H9 (cell line): ENCODE measurements at regions not wholly inside any gene's neighbourhood (a gene's known extent, or its start where the extent isn't known, plus 50 kb on each side); places are given as distances from the start of the nearest gene placed in this dataset.

ENCODE experiments used
- DNase-seq: peaks from one replicate; pipeline ENCODE4 v3.0.0-alpha.2; 2017
- H2AFZ ChIP-seq: one replicate; pipeline ENCODE4 v1.6.1; 2013; ENCODE audit warnings: mild to moderate bottlenecking, low read length, control low read depth, moderate library complexity
- H2AK5ac ChIP-seq: 2 replicates; pipeline ENCODE4 v1.6.1; 2013; ENCODE audit warnings: low read length, control low read depth, mixed read lengths; ENCODE audit not compliant: insufficient read length
- H2BK120ac ChIP-seq: one replicate; pipeline ENCODE4 v1.6.1; 2013; ENCODE audit warnings: low read depth, mild to moderate bottlenecking, low read length, control low read depth, inconsistent platforms; ENCODE audit not compliant: poor library complexity, severe bottlenecking
- H2BK12ac ChIP-seq: 2 replicates; pipeline ENCODE4 v1.6.1; 2013; ENCODE audit warnings: low read length, control low read depth, mixed read lengths, low read depth; ENCODE audit not compliant: insufficient read length
- H2BK15ac ChIP-seq: 2 replicates; pipeline ENCODE4 v1.6.1; 2013; ENCODE audit warnings: low read depth, low read length, control low read depth
- H2BK20ac ChIP-seq: one replicate; pipeline ENCODE4 v1.6.1; 2013; ENCODE audit warnings: low read depth, mild to moderate bottlenecking, low read length, control low read depth, inconsistent platforms; ENCODE audit not compliant: poor library complexity, severe bottlenecking
- H2BK5ac ChIP-seq: 2 replicates; pipeline ENCODE4 v1.6.1; 2013; ENCODE audit warnings: low read length, control low read depth, mixed read lengths; ENCODE audit not compliant: insufficient read length
- H3K14ac ChIP-seq: 2 replicates; pipeline ENCODE4 v1.6.1; 2013; ENCODE audit warnings: low read length, control low read depth; ENCODE audit not compliant: insufficient read depth
- H3K18ac ChIP-seq: 2 replicates; pipeline ENCODE4 v1.6.1; 2013; ENCODE audit warnings: low read depth, mild to moderate bottlenecking, mixed read lengths, low read length, control low read depth; ENCODE audit not compliant: insufficient read length
- H3K23ac ChIP-seq: 2 replicates; pipeline ENCODE4 v1.6.1; 2013; ENCODE audit warnings: low read length, control low read depth, mixed read lengths, low read depth; ENCODE audit not compliant: insufficient read length
- H3K23me2 ChIP-seq: 2 replicates; pipeline ENCODE4 v1.6.1; 2013; ENCODE audit warnings: low read depth, mild to moderate bottlenecking, mixed read lengths, low read length, control low read depth; ENCODE audit not compliant: insufficient read length, poor library complexity, severe bottlenecking
- H3K27ac ChIP-seq: 2 replicates; pipeline ENCODE4 v1.5.1; 2013; ENCODE audit warnings: low read length, control low read depth, mixed read lengths, low read depth; ENCODE audit not compliant: insufficient read length
- H3K27me3 ChIP-seq: 2 replicates; pipeline ENCODE4 v1.6.1; 2013; ENCODE audit warnings: low read length, control low read depth, inconsistent platforms; ENCODE audit not compliant: insufficient read depth
- H3K4ac ChIP-seq: 2 replicates; pipeline ENCODE4 v1.6.1; 2013; ENCODE audit warnings: low read depth, mild to moderate bottlenecking, control low read depth, inconsistent platforms, low read length, moderate library complexity
- H3K4me1 ChIP-seq: 2 replicates; pipeline ENCODE4 v1.6.1; 2013; ENCODE audit warnings: low read length, control low read depth, inconsistent platforms; ENCODE audit not compliant: insufficient read depth
- H3K4me2 ChIP-seq: 2 replicates; pipeline ENCODE4 v1.6.1; 2013; ENCODE audit warnings: low read length, control low read depth, mixed read lengths; ENCODE audit not compliant: insufficient read length, insufficient read depth
- H3K56ac ChIP-seq: 2 replicates; pipeline ENCODE4 v1.6.1; 2013; ENCODE audit warnings: low read depth, mild to moderate bottlenecking, mixed read lengths, low read length, control low read depth; ENCODE audit not compliant: insufficient read length
- H3K79me1 ChIP-seq: 2 replicates; pipeline ENCODE4 v1.6.1; 2013; ENCODE audit warnings: low read depth, mild to moderate bottlenecking, moderate library complexity, low read length, control low read depth, inconsistent platforms; ENCODE audit not compliant: insufficient read depth, poor library complexity, severe bottlenecking
- H3K79me2 ChIP-seq: 2 replicates; pipeline ENCODE4 v1.6.1; 2013; ENCODE audit warnings: low read length, control low read depth, inconsistent platforms; ENCODE audit not compliant: insufficient read depth
- H3K9ac ChIP-seq: 2 replicates; pipeline ENCODE4 v1.6.1; 2013; ENCODE audit warnings: low read length, control low read depth, mixed read lengths; ENCODE audit not compliant: insufficient read length; ENCODE audit errors: extremely low read depth
- H3K9me3 ChIP-seq: one replicate; pipeline ENCODE4 v1.6.1; 2013; ENCODE audit warnings: low read depth, low read length, inconsistent platforms; ENCODE audit not compliant: control insufficient read depth
- H3T11ph ChIP-seq: one replicate; pipeline ENCODE4 v1.6.1; 2013; ENCODE audit warnings: mild to moderate bottlenecking, low read length, control low read depth, inconsistent platforms
- H4K20me1 ChIP-seq: one replicate; pipeline ENCODE4 v1.6.1; 2013; ENCODE audit not compliant: control insufficient read depth, insufficient read length, insufficient read depth
- H4K5ac ChIP-seq: 2 replicates; pipeline ENCODE4 v1.6.1; 2013; ENCODE audit warnings: low read depth, mild to moderate bottlenecking, mixed read lengths, low read length, control low read depth; ENCODE audit not compliant: insufficient read length
- H4K8ac ChIP-seq: replicated peaks from 2 replicates; pipeline ENCODE4 v1.6.1; 2013; ENCODE audit warnings: low read length, control low read depth, mixed read lengths, low read depth; ENCODE audit not compliant: insufficient read length
- H4K91ac ChIP-seq: 2 replicates; pipeline ENCODE4 v1.6.1; 2013; ENCODE audit warnings: low read depth, mild to moderate bottlenecking, moderate library complexity, mixed read lengths, low read length, control low read depth; ENCODE audit not compliant: insufficient read length
- H3K27ac Mint-ChIP-seq, 3 experiments: 2 replicates in 2 of 3; 3 replicates in 1 of 3; pipeline ENCODE4 v1.8.0; 2020 to 2021; ENCODE audit warnings: mixed read lengths in 3 of 3, mild to moderate bottlenecking in 1 of 3, moderate library complexity in 1 of 3
- H3K27me3 Mint-ChIP-seq: 2 replicates; pipeline ENCODE4 v1.8.0; 2021; ENCODE audit warnings: low read depth, mild to moderate bottlenecking, moderate library complexity, mixed read lengths
- H3K36me3 Mint-ChIP-seq, 3 experiments: 2 replicates in 2 of 3; 3 replicates in 1 of 3; pipeline ENCODE4 v1.8.0; 2020 to 2021; ENCODE audit warnings: low read depth in 3 of 3, mixed read lengths in 3 of 3; ENCODE audit not compliant: insufficient read depth in 1 of 3
- H3K4me1 Mint-ChIP-seq, 2 experiments: 2 replicates each; pipeline ENCODE4 v1.8.0; 2020; ENCODE audit warnings: mixed read lengths in 2 of 2
- H3K4me3 Mint-ChIP-seq, 2 experiments: 2 replicates in 1 of 2; 3 replicates in 1 of 2; pipeline ENCODE4 v1.8.0; 2020 to 2021; ENCODE audit warnings: mild to moderate bottlenecking in 2 of 2, mixed read lengths in 2 of 2, moderate library complexity in 1 of 2
- H3K9me3 Mint-ChIP-seq, 2 experiments: 2 replicates in 1 of 2; 3 replicates in 1 of 2; pipeline ENCODE4 v1.8.0; 2020; ENCODE audit warnings: mild to moderate bottlenecking in 2 of 2, mixed read lengths in 2 of 2, moderate library complexity in 1 of 2
- CTCF ChIP-seq: fragments of 200-600 bp; sonication (generic); conservative IDR thresholded peaks from 3 replicates; pipeline ENCODE4 v1.8.0; 2021; ENCODE audit warnings: antibody characterized with exemption, mild to moderate bottlenecking
- WGBS: extraction: QIAGEN DNeasy Blood & Tissue Kit; methylation state at CpG from one replicate; pipeline ENCODE4 v1.1.7; 2013; ENCODE audit warnings: missing lambda C conversion rate, low lambda C conversion rate, mixed read lengths; ENCODE audit not compliant: insufficient read length; ENCODE audit errors: extremely low coverage; 5-methylcytosine and 5-hydroxymethylcytosine counted together

DNA sequence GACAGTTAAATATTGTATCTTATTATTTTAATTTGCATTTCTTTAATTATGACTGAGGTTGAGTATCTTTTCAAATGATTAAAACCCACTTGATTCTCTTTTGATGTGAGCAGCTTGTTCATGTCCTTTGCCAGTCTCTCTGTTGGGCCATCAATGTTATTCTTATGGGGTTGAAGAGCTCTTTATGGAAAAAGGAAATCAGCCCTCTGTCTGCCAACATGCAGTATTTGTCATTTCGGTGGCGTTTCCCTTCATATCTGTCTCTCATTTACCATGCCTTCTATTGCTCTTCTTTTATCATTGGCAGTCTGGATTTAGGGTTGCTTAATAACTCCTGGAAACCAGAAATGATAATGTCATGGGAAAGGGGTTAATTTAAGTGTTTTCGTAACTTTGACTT is 340.7 kb upstream of the DNAJC19 start:
- H3K36me3 Mint-ChIP-seq: no peaks in the 10 kb centered on the region
- whole genome bisulfite sequencing: no CpG with 5 or more reads among the region's 3 CpGs
- Histone ChIP-seq H2BK120ac (no peak overlapping the region), H3K27me3 (no peaks in the 10 kb centered on the region), H4K91ac (no peak overlapping the region), H3K23me2 (no peaks in the 10 kb centered on the region), H4K8ac (no peak overlapping the region), H2BK15ac (no peak overlapping the region), H3K27ac (no peak overlapping the region), H3K4ac (no peak overlapping the region), H2BK5ac (no peak overlapping the region), H3K4me2 (no peak overlapping the region), H4K20me1 (no peaks in the 10 kb centered on the region), H2AK5ac (no peak overlapping the region), H3K9me3 (no peaks in the 10 kb centered on the region), H3K79me2 (no peaks in the 10 kb centered on the region), H3K23ac (no peak overlapping the region), H3T11ph (no peak overlapping the region), H3K4me1 (peaks cover 2% of the 10 kb centered on the region; the same call in 1 of the 2 replicates), H3K18ac (no peak overlapping the region), H3K9ac (no peak overlapping the region), H3K14ac (no peak overlapping the region), H3K56ac (no peak overlapping the region), H2AFZ (no peak overlapping the region), H4K5ac (no peak overlapping the region), H2BK20ac (no peak overlapping the region), H3K79me1 (no peaks in the 10 kb centered on the region), H2BK12ac (no peak overlapping the region)
- H3K27ac Mint-ChIP-seq: no peak overlapping the region; a peak in 1 of 7 replicates
- H3K9me3 Mint-ChIP-seq: no peaks in the 10 kb centered on the region
- H3K4me3 Mint-ChIP-seq: no peak overlapping the region
- no peaks in the 10 kb centered on the region for H3K27me3 Mint-ChIP-seq
- no peak for TF ChIP-seq CTCF
- peaks cover 3 to 5% of the 10 kb centered on the region in 2 experiments for H3K4me1 Mint-ChIP-seq
- DNase-seq: no peak
